ENCODE measurements at regions not wholly inside any gene's neighbourhood (a gene's known extent, or its start where the extent isn't known, plus 50 kb on each side); places are given as distances from the start of the nearest gene placed in this dataset.
"Not testable (repeated sequence)": the region's sequence is repeated elsewhere in the genome, so short reads cannot be mapped to it uniquely, and the experiment has no call there.

GRCh38 chr1:184176058-184176457 is 124.5 kb downstream of the TSEN15 start:
- in situ Hi-C loops (cut with HindIII; ENCODE audit: low sequenced_read_pairs), result no loop called here

DNA sequence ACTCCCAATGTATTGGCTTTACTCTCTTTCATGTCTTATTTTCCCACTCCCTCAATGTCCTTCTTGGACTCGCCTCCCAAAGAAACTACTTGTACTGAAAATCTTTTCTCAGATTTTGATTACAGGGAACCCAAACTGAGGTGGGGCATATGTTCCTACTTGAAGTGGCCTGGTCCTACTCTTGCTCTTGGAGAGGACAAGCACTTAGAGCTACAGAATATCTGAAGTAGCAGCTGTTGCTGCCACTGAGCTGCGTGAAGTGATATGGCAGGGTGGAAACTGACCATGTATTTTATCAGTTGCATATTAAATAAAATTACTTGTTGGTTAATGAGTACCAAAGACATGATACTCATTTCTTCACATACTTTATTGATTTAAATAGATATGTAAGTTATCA is 129.5 kb downstream of the TSEN15 start:
- in situ Hi-C loops (cut with HindIII; ENCODE audit: low sequenced_read_pairs), result no loop called here

DNA sequence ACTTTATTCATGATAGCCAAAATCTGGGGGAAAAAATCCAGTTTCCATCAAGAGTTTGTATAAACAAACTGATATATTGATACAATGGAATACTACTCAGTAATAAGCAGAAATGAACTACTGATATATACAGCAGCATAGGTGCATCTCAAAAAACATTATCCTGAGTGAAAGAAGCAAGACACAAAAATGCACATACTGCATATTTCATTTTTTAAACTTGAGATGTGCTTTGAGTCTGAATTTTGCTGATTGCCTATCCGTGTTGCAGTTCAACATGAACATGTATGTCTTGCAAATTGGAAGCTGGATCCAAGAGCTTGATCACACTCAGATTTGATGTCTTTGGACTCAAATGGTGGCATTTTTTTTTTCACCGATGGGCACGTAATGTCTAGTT is 132.4 kb downstream of the TSEN15 start:
- in situ Hi-C loops (cut with HindIII; ENCODE audit: low sequenced_read_pairs), result no loop called here

GRCh38 chr1:184184614-184185013 is 133.1 kb downstream of the TSEN15 start:
- in situ Hi-C loops (cut with HindIII; ENCODE audit: low sequenced_read_pairs), result not testable (repeated sequence)

DNA sequence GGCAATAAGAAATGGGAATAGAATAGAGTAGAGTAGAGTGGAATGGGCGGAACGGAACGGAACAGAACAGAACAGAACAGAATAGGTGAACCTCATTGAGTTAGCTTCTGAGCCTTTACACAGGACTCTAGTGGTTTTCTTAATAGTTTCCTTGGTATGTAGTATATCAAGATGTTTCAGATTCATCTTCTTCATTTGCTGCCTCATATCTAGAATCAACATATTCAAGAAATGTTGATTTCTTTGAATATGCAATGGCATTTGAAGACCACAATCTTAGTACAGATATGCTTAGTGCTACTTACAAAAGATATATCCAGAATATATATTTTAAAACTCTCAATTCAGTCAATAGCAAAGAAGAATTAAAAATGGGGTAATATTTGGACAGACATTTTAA is 133.8 kb downstream of the TSEN15 start:
- in situ Hi-C loops (cut with HindIII; ENCODE audit: low sequenced_read_pairs), result no loop called here

DNA sequence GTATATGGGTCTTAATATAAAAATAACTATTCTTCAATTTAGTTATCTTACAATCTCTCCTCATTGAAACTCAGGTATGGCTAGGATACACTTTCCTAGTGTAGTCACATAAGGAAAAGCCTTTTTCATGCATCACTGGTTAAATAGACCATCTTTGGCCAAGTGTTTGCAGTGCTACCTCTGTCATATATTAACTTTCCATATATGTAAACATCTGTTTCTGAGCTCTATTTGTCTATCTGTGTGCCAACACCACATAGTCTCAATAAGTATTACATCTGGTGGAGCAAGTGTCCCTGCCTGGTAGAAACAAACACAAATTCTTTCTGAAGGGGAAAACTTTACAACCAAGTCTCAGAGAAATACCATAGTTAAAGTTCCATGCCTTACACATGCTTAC is 134.6 kb downstream of the TSEN15 start:
- in situ Hi-C loops (cut with HindIII; ENCODE audit: low sequenced_read_pairs), result no loop called here

DNA sequence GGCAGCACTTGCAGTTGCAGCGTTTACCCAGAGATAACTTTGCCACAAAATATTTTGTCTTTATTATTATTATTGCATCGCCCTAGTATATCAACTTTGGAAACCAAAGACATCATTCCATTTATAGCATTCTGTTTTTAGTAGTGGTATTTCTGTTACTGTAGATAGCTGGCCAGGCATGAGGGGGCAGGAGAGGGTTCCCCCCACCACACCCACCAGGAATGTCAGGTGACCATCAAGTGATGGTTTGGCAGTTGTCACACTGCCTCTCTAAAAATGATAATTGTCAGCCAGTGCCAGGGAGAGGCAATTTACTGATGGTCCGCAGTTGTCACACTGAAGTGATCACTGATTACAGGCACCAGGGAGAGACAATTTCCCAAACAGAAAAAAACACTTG is 135.6 kb downstream of the TSEN15 start:
- in situ Hi-C loops (cut with HindIII; ENCODE audit: low sequenced_read_pairs), result no loop called here

GRCh38 chr1:184188037-184188436 is 136.5 kb downstream of the TSEN15 start:
- in situ Hi-C loops (cut with HindIII; ENCODE audit: low sequenced_read_pairs), result no loop called here

GRCh38 chr1:184189361-184189760 is 137.8 kb downstream of the TSEN15 start:
- in situ Hi-C loops (cut with HindIII; ENCODE audit: low sequenced_read_pairs), result no loop called here

- in situ Hi-C loops (cut with HindIII; ENCODE audit: low sequenced_read_pairs), result no loop called here
Measured at GRCh38 chr1:184190616-184191015, 139.1 kb downstream of the TSEN15 start.

DNA sequence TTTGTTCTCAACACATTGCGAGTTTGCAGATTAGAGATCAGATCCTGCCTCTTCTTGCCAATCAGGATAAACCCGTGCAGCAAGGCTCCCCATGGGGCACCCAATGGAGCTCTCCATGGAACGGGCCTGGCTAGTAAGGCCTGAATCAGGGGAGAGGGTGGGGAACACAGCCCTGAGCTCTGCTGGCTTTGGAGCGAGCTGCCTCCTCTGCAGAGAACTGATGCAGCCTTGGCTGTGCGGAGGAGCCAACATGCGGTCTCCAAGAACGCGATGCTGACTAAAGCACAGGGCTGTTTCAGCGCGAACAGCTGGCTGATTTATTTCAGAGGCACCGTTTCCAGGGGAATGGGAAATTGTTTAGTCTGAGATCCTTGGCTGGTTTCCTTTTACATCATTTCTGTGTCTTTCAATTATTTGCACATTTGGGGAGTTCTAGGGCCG is 139.7 kb downstream of the TSEN15 start:
- in situ Hi-C loops (cut with HindIII; ENCODE audit: low sequenced_read_pairs), result no loop called here

DNA sequence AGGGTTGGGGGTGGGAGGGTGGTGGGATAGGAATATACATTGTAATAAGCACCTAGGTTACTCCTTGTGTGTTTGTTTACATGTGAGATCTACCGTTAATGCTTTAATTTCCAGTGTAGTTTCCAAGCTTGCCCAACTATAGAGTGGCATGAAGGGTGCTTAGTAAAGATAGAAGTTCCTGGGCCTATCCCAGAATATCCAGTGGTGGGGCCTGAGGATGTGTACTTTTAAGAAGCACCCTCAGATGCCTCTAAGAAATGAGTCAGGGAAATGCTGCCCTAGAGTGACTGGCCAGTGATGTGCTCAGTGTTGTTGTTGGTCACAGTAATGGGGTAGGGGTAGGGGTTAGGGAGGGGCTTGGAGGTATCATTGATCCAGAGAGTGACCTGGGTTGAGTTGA is 141.3 kb downstream of the TSEN15 start:
- in situ Hi-C loops (cut with HindIII; ENCODE audit: low sequenced_read_pairs), result no loop called here

DNA sequence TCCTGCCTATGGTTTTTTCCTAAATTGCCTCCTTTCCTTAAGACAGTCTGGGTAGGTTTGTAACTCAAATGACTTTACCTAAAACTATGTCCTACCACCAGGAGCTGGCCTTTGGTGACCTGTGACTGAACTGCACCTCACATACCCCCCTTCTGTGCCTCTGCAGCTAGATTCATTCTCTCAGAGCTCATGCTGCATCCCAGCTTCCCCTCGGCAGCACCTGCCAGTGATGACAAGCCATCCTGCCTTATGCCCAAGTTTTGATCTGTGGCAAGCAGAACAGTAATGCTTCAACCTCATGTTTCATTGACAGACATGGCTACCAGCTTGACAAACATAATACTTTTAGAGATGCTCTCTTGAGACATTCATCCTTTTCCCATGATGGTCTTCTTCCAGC is 141.9 kb downstream of the TSEN15 start:
- in situ Hi-C loops (cut with HindIII; ENCODE audit: low sequenced_read_pairs), result no loop called here

DNA sequence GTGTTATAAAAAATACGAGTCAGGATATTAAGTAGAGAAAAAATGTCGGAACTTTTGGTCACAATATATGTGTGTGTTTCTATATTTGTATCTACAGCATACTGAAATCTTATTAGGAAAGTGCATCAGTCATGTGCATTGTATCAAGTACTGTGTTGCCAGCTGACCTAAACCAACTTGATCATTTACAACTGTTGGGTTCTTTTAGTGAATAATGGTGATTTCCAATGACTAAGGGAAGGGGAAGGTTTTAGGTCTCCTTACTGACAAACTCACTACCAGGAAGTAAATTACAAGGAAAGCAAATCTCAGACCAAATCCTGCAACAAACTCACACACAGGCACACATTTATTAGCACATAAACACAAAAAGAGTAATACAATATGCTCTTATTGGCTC is 142.7 kb downstream of the TSEN15 start:
- in situ Hi-C loops (cut with HindIII; ENCODE audit: low sequenced_read_pairs), result no loop called here

- in situ Hi-C loops (cut with HindIII; ENCODE audit: low sequenced_read_pairs), result loop anchor here (5.0 kb wide), 1 partner anchor 33 kb away; no protein-coding TSS in a partner anchor
Measured at GRCh38 chr1:184195722-184196121, 144.2 kb downstream of the TSEN15 start.

- in situ Hi-C loops (cut with HindIII; ENCODE audit: low sequenced_read_pairs), result loop anchor here (5.0 kb wide), 1 partner anchor 36 kb away; no protein-coding TSS in a partner anchor
Measured at GRCh38 chr1:184197831-184198230, 146.3 kb downstream of the TSEN15 start.

DNA sequence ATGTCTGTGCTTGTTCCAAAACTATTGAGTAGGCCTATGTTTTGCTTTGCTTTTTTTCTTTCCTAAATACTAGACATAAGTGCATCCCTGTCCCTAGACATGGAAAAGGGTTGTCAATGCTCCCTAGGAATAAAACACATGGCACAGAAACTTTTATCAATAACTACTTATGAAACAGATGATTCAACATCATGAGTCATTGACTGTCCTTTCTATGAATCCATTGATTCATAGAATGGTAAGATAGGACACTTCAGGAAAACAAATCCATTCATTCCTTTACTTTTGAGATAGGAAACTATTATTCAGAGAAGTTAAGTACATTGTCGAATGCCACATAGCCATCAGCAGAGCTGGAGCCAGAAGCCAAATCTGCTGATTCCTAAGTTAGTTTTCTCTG is 147.5 kb downstream of the TSEN15 start:
- in situ Hi-C loops (cut with HindIII; ENCODE audit: low sequenced_read_pairs), result loop anchor here (5.0 kb wide), 1 partner anchor 37 kb away; no protein-coding TSS in a partner anchor

DNA sequence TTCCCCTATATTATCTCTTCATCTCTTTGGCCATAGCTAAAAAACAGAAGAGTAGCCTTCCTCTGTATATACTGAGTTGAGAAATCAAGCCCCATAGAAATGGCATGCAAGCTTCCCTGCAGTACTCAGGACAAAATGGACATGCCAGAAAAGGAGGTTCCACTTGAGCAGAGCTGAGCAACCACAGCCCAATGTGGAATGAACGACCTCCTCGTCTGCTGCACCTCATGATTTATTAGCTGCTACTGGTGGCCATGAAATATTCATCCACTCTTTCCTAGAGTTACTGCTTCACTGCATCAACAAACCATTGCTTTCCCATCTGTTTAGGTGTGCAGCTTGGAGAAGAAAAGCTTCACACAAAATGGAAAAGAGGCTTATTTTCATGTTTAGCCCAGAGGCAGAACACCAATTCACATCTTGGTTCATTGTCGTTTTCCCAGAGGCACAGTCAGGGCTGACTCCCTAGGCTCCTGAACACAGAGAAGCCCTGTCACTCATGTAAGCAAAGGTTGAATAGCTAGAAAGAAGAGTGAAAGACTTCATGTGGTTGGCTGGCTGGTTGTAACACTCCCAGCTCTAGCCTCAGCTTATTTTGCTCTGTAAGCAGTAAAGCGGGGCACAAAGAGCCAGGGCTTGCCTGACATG is 148.0 kb downstream of the TSEN15 start:
- in situ Hi-C loops (cut with HindIII; ENCODE audit: low sequenced_read_pairs), result loop anchor here (5.0 kb wide), 1 partner anchor 37 kb away; no protein-coding TSS in a partner anchor

GRCh38 chr1:184208622-184209021 is 157.1 kb downstream of the TSEN15 start:
- in situ Hi-C loops (cut with HindIII; ENCODE audit: low sequenced_read_pairs), result no loop called here

DNA sequence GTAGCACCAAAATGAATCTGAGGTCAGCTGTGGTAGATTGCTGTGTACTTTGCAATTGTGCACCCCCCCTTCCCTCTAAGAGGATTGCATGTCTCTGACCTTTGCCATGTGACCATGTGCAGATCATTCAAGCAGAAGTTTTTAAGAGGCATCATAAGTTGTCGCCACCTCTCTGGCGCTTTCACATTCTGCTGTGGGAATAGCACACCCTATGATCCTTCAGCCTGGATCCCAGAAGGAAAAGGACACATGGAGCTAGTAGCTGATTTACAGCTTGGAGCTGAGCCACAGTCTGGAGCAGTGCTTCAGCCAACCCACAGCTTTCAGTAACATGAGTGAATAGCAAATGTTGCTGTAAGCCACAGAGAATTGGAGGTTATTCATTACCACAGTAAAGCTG is 158.5 kb downstream of the TSEN15 start:
- in situ Hi-C loops (cut with HindIII; ENCODE audit: low sequenced_read_pairs), result loop anchor here (10.0 kb wide), 1 partner anchor 65 kb away; no protein-coding TSS in a partner anchor

DNA sequence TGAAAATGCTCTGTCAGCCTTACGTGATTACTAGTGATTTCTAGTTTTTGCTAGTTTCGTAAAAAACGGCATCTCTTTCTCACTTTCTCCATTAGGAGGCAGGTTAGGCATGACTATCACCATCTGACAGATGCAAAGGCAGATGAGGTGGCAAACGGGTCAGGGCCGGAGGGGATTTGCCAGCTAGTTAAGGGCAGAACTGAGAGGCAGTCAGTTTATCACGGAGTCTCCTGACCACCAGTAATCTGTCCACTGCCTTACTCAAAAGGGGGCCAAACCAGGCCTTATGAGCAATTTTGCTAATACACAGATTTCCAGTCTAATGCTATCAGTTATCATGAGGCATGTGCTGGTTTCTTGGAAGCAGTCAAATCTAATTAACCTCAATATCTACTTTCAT is 159.3 kb downstream of the TSEN15 start:
- in situ Hi-C loops (cut with HindIII; ENCODE audit: low sequenced_read_pairs), result loop anchor here (10.0 kb wide), 1 partner anchor 66 kb away; no protein-coding TSS in a partner anchor

- in situ Hi-C loops (cut with HindIII; ENCODE audit: low sequenced_read_pairs), result loop anchor here (10.0 kb wide), 1 partner anchor 68 kb away; no protein-coding TSS in a partner anchor
Measured at GRCh38 chr1:184212649-184213314, 161.3 kb downstream of the TSEN15 start.

Data from endothelial cell of hepatic sinusoid (primary cell).